ENCODE measurements at regions not wholly inside any gene's neighbourhood (a gene's known extent, or its start where the extent isn't known, plus 50 kb on each side); places are given as distances from the start of the nearest gene placed in this dataset.
"Not testable (repeated sequence)": the region's sequence is repeated elsewhere in the genome, so short reads cannot be mapped to it uniquely, and the experiment has no call there.

- DNase-seq, result no peak
- TF ChIP-seq EP300 (IDR thresholded peaks at IDR 0.05) (no peak), CTCF (IDR thresholded peaks at IDR 0.05) (no peak), POLR2A (IDR thresholded peaks at IDR 0.05) (no peak)
- WGBS, 3 donors, result 74 to 77% (median 76%) methylated on average over 4 of the region's 4 CpGs
- Histone ChIP-seq H3K27me3 (no peaks in the 10 kb centered on the region), H3K4me1 (ENCODE audit: insufficient read depth) (no peaks in the 10 kb centered on the region), H3K36me3 (no peaks in the 10 kb centered on the region), H3K27ac (no peak overlapping the region), H3K9me3 (no peaks in the 10 kb centered on the region), H3K4me3 (no peak overlapping the region)
- intact Hi-C loops (cut with DNase I), result no loop called here
Measured at GRCh38 chr14:84098261-84098660, 1431.7 kb upstream of the FLRT2 start.

GRCh38 chr14:84099560-84099959 lies 1430.4 kb upstream of the FLRT2 start:
- H3K27ac ChIP-seq; H3K4me1 ChIP-seq (ENCODE audit: insufficient read depth); intact Hi-C loops (cut with DNase I); H3K9me3 ChIP-seq; H3K4me3 ChIP-seq; H3K36me3 ChIP-seq; H3K27me3 ChIP-seq; DNase-seq: not testable (repeated sequence)
- 94 to 100% (median 96%) methylated on average over 4 to 27 of the region's 27 CpGs for WGBS, 3 donors

- Histone ChIP-seq H3K27ac (no peak overlapping the region), H3K27me3 (peaks cover 4% of the 10 kb centered on the region), H3K4me3 (no peak overlapping the region), H3K9me3 (no peaks in the 10 kb centered on the region), H3K36me3 (no peaks in the 10 kb centered on the region), H3K4me1 (ENCODE audit: insufficient read depth) (no peaks in the 10 kb centered on the region)
- TF ChIP-seq EP300 (IDR thresholded peaks at IDR 0.05), result no peak
- no peak for TF ChIP-seq CTCF (IDR thresholded peaks at IDR 0.05)
- intact Hi-C loops (cut with DNase I), result no loop called here
- DNase-seq, result no peak
Measured at GRCh38 chr14:84107835-84108343, 1422.1 kb upstream of the FLRT2 start.

- Histone ChIP-seq H3K9me3 (no peaks in the 10 kb centered on the region), H3K4me1 (ENCODE audit: insufficient read depth) (no peaks in the 10 kb centered on the region), H3K4me3 (no peak overlapping the region), H3K36me3 (no peaks in the 10 kb centered on the region), H3K27me3 (peaks cover 4% of the 10 kb centered on the region), H3K27ac (no peak overlapping the region)
- no peak for TF ChIP-seq EP300 (IDR thresholded peaks at IDR 0.05)
- no peak for DNase-seq
- intact Hi-C loops (cut with DNase I), result no loop called here
- 74 to 97% (median 79%) methylated on average over 3 of the region's 3 CpGs for WGBS, 3 donors
Measured at GRCh38 chr14:84108746-84109457, 1421.0 kb upstream of the FLRT2 start.

- Histone ChIP-seq H3K36me3 (no peaks in the 10 kb centered on the region), H3K27ac (no peak overlapping the region), H3K4me1 (ENCODE audit: insufficient read depth) (no peaks in the 10 kb centered on the region), H3K9me3 (no peaks in the 10 kb centered on the region), H3K4me3 (no peak overlapping the region), H3K27me3 (peaks cover under 1% of the 10 kb centered on the region)
- intact Hi-C loops (cut with DNase I), result no loop called here
- WGBS, 3 donors, result 82 to 85% (median 84%) methylated on average over 4 of the region's 4 CpGs
- no peak for DNase-seq
- TF ChIP-seq EP300 (IDR thresholded peaks at IDR 0.05) (no peak), CTCF (IDR thresholded peaks at IDR 0.05) (no peak), POLR2A (IDR thresholded peaks at IDR 0.05) (no peak)
Measured at GRCh38 chr14:84112589-84112988, 1417.4 kb upstream of the FLRT2 start.

Data from ovary (tissue), 7 donors.